ENCODE measurements at regions not wholly inside any gene's neighbourhood (a gene's known extent, or its start where the extent isn't known, plus 50 kb on each side); places are given as distances from the start of the nearest gene placed in this dataset.

- no peaks in the 10 kb centered on the region for H3K9me3 ChIP-seq
- no peaks in the 10 kb centered on the region for H3K36me3 ChIP-seq (ENCODE audit: low read depth)
- no peaks in the 10 kb centered on the region for H3K4me1 ChIP-seq (ENCODE audit: low read depth)
- TF ChIP-seq CTCF (IDR thresholded peaks at IDR 0.05): no peak
- intact Hi-C loops (cut with DNase I, micrococcal nuclease): no loop called here
- ATAC-seq: no peak
- H3K4me3 ChIP-seq: no peak overlapping the region
- no peak for DNase-seq
Observed at GRCh38 chr9:135010586-135010860, 76.9 kb upstream of the OLFM1 start.

GRCh38 chr9:135010921-135011320, 76.5 kb upstream of the OLFM1 start:
- no peaks in the 10 kb centered on the region for H3K36me3 ChIP-seq (ENCODE audit: low read depth)
- ATAC-seq (no peak), DNase-seq (no peak)
- intact Hi-C loops (cut with DNase I, micrococcal nuclease): no loop called here
- H3K9me3 ChIP-seq: no peaks in the 10 kb centered on the region
- no peaks in the 10 kb centered on the region for H3K4me1 ChIP-seq (ENCODE audit: low read depth)
- no peak overlapping the region for H3K4me3 ChIP-seq
- TF ChIP-seq CTCF (IDR thresholded peaks at IDR 0.05): no peak

- no peak for TF ChIP-seq CTCF (IDR thresholded peaks at IDR 0.05)
- H3K4me3 ChIP-seq: no peak overlapping the region
- H3K4me1 ChIP-seq (ENCODE audit: low read depth): no peaks in the 10 kb centered on the region
- ATAC-seq (no peak), DNase-seq (no peak)
- no peaks in the 10 kb centered on the region for H3K9me3 ChIP-seq
- intact Hi-C loops (cut with DNase I, micrococcal nuclease): no loop called here
- no peaks in the 10 kb centered on the region for H3K36me3 ChIP-seq (ENCODE audit: low read depth)
Observed at GRCh38 chr9:135012166-135012565, 75.3 kb upstream of the OLFM1 start.

GRCh38 chr9:135014311-135015010, 73.0 kb upstream of the OLFM1 start:
- Histone ChIP-seq H3K4me1 (ENCODE audit: low read depth) (no peaks in the 10 kb centered on the region), H3K36me3 (ENCODE audit: low read depth) (no peaks in the 10 kb centered on the region), H3K4me3 (no peak overlapping the region), H3K9me3 (no peaks in the 10 kb centered on the region)
- TF ChIP-seq CTCF (IDR thresholded peaks at IDR 0.05): no peak
- ATAC-seq: no peak
- DNase-seq: no peak
- intact Hi-C loops (cut with DNase I, micrococcal nuclease): no loop called here

- Histone ChIP-seq H3K9me3 (no peaks in the 10 kb centered on the region), H3K4me1 (ENCODE audit: low read depth) (no peaks in the 10 kb centered on the region), H3K4me3 (no peak overlapping the region), H3K36me3 (ENCODE audit: low read depth) (no peaks in the 10 kb centered on the region)
- DNase-seq: no peak
- no peak for TF ChIP-seq CTCF (IDR thresholded peaks at IDR 0.05)
- intact Hi-C loops (cut with DNase I, micrococcal nuclease): no loop called here
- no peak for ATAC-seq
Observed at GRCh38 chr9:135015096-135015495, 72.4 kb upstream of the OLFM1 start.

- H3K4me1 ChIP-seq (ENCODE audit: low read depth): no peaks in the 10 kb centered on the region
- intact Hi-C loops (cut with DNase I, micrococcal nuclease): no loop called here
- no peaks in the 10 kb centered on the region for H3K36me3 ChIP-seq (ENCODE audit: low read depth)
- TF ChIP-seq CTCF (IDR thresholded peaks at IDR 0.05): no peak
- H3K9me3 ChIP-seq: no peaks in the 10 kb centered on the region
- no peak for DNase-seq
- ATAC-seq: no peak
- no peak overlapping the region for H3K4me3 ChIP-seq
Observed at GRCh38 chr9:135015565-135015964, 71.9 kb upstream of the OLFM1 start.

All from mucosa of descending colon (tissue), 3 donors.